ENCODE measurements at regions not wholly inside any gene's neighbourhood (a gene's known extent, or its start where the extent isn't known, plus 50 kb on each side); places are given as distances from the start of the nearest gene placed in this dataset.
A peak's percentile ranks its signal among the peaks of the same experiment; 100 is the strongest.

DNA sequence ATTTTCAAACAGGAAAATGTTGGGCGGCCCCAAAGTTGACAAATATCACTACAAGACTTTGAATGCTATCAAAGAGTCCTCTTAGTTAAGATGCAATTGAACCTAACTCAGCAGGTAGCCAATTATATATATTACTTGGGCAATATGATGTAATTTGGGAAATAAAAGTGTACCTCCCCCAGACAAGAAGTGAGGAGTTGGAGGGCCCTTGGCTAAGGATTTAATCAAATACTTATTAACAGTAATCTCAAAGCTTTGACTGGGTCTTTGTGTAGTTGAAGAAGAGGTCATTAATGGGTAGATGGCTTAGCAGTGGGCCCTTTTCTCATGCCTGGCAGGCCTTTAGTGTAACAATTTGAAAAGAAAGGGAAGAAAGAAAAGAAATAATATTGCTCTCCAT lies 599.0 kb downstream of the CSNK1G3 start:
- Histone ChIP-seq H3T11ph (ENCODE audit: low read length) (no peak overlapping the region), H3K79me2 (ENCODE audit: insufficient read depth, low read length) (no peaks in the 10 kb centered on the region), H4K20me1 (ENCODE audit: control insufficient read depth, insufficient read depth, insufficient read length) (no peaks in the 10 kb centered on the region), H3K9ac (ENCODE audit: extremely low read depth, insufficient read length, low read length) (no peak overlapping the region), H4K91ac (ENCODE audit: insufficient read length, low read depth, low read length) (no peak overlapping the region), H3K56ac (ENCODE audit: insufficient read length, low read depth, low read length) (no peak overlapping the region), H4K5ac (ENCODE audit: insufficient read length, low read depth, low read length) (no peak overlapping the region), H3K4ac (ENCODE audit: low read depth, low read length) (no peak overlapping the region), H3K27me3 (ENCODE audit: insufficient read depth, low read length) (no peaks in the 10 kb centered on the region), H2BK12ac (ENCODE audit: insufficient read length, low read depth, low read length) (no peak overlapping the region), H3K79me1 (ENCODE audit: insufficient read depth, low read depth, low read length, poor library complexity, severe bottlenecking) (no peaks in the 10 kb centered on the region), H3K27ac (ENCODE audit: insufficient read length, low read depth, low read length) (no peak overlapping the region), H3K23ac (ENCODE audit: insufficient read length, low read depth, low read length) (no peak overlapping the region), H3K18ac (ENCODE audit: insufficient read length, low read depth, low read length) (no peak overlapping the region), H2BK5ac (ENCODE audit: insufficient read length, low read length) (no peak overlapping the region), H2BK20ac (ENCODE audit: low read depth, low read length, poor library complexity, severe bottlenecking) (no peak overlapping the region), H3K14ac (ENCODE audit: insufficient read depth, low read length) (no peak overlapping the region), H2BK120ac (ENCODE audit: low read depth, low read length, poor library complexity, severe bottlenecking) (no peak overlapping the region), H2AK5ac (ENCODE audit: insufficient read length, low read length) (no peak overlapping the region), H2AFZ (ENCODE audit: low read length) (no peak overlapping the region), H3K9me3 (ENCODE audit: control insufficient read depth, low read depth, low read length) (no peaks in the 10 kb centered on the region), H3K4me2 (ENCODE audit: insufficient read depth, insufficient read length, low read length) (no peak overlapping the region), H3K4me1 (ENCODE audit: insufficient read depth, low read length) (no peaks in the 10 kb centered on the region; the same call in 1 of the 2 replicates), H3K23me2 (ENCODE audit: insufficient read length, low read depth, low read length, poor library complexity, severe bottlenecking) (no peaks in the 10 kb centered on the region), H2BK15ac (ENCODE audit: low read depth, low read length) (no peak overlapping the region), H4K8ac (replicated peaks; ENCODE audit: insufficient read length, low read depth, low read length) (no peak overlapping the region)
- no CpG with 5 or more reads among the region's 1 CpG for WGBS (ENCODE audit: extremely low coverage, insufficient read length, low lambda C conversion rate)
- DNase-seq: no peak
- TF ChIP-seq, protein P1, sequence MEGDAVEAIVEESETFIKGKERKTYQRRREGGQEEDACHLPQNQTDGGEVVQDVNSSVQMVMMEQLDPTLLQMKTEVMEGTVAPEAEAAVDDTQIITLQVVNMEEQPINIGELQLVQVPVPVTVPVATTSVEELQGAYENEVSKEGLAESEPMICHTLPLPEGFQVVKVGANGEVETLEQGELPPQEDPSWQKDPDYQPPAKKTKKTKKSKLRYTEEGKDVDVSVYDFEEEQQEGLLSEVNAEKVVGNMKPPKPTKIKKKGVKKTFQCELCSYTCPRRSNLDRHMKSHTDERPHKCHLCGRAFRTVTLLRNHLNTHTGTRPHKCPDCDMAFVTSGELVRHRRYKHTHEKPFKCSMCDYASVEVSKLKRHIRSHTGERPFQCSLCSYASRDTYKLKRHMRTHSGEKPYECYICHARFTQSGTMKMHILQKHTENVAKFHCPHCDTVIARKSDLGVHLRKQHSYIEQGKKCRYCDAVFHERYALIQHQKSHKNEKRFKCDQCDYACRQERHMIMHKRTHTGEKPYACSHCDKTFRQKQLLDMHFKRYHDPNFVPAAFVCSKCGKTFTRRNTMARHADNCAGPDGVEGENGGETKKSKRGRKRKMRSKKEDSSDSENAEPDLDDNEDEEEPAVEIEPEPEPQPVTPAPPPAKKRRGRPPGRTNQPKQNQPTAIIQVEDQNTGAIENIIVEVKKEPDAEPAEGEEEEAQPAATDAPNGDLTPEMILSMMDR (conservative IDR thresholded peaks at IDR 0.05): no peak
- peaks cover 12 to 13% of the 10 kb centered on the region in 2 experiments for H3K4me1 Mint-ChIP-seq
- H3K27me3 Mint-ChIP-seq (ENCODE audit: low read depth): no peaks in the 10 kb centered on the region
- H3K4me3 Mint-ChIP-seq: no peak overlapping the region
- H3K27ac Mint-ChIP-seq: peak overlapping the region in 2 of 3 experiments; percentile 42 to 69; a peak in 3 of 7 replicates
- H3K9me3 Mint-ChIP-seq: no peaks in the 10 kb centered on the region
- H3K36me3 Mint-ChIP-seq (ENCODE audit: insufficient read depth in 1 of 3, low read depth in 3 of 3): no peaks in the 10 kb centered on the region; a peak in 2 of 7 replicates
